Keratinocyte (primary cell): ENCODE measurements at regions not wholly inside any gene's neighbourhood (a gene's known extent, or its start where the extent isn't known, plus 50 kb on each side); places are given as distances from the start of the nearest gene placed in this dataset.
A peak's percentile ranks its signal among the peaks of the same experiment; 100 is the strongest.
"Not testable (repeated sequence)": the region's sequence is repeated elsewhere in the genome, so short reads cannot be mapped to it uniquely, and the experiment has no call there.

ENCODE experiments used
- DNase-seq: peaks from one replicate; pipeline ENCODE4 v3.0.0-alpha.2; 2011; ENCODE audit warnings: low read depth, missing footprints, low spot score
- FAIRE-seq: peaks from 2 replicates; lab custom pipeline; 2011; peaks lifted over from hg19 to GRCh38; lab: Jason Lieb, UNC
- H2AFZ ChIP-seq: 2 replicates; pipeline ENCODE4 v1.6.0; 2012; ENCODE audit warnings: low read length, control low read depth, inconsistent platforms; ENCODE audit not compliant: control insufficient read depth
- H3K27ac ChIP-seq: 2 replicates; pipeline ENCODE4 v1.5.1; 2011; ENCODE audit warnings: low read length; ENCODE audit not compliant: control insufficient read depth, insufficient read depth
- H3K27me3 ChIP-seq: 3 replicates; pipeline ENCODE4 v1.6.0; 2011; ENCODE audit warnings: low read length; ENCODE audit not compliant: control insufficient read depth, insufficient read depth; ENCODE audit errors: extremely low read depth
- H3K36me3 ChIP-seq, 2 experiments: 2 replicates in 1 of 2; 3 replicates in 1 of 2; pipeline ENCODE4 v1.5.1; 2011; ENCODE audit warnings: low read length in 2 of 2, mild to moderate bottlenecking in 1 of 2; ENCODE audit not compliant: control insufficient read depth in 2 of 2, insufficient read depth in 2 of 2; ENCODE audit errors: extremely low read depth in 1 of 2
- H3K4me1 ChIP-seq: 3 replicates; pipeline ENCODE4 v1.5.1; 2011; ENCODE audit warnings: low read length; ENCODE audit not compliant: control insufficient read depth, insufficient read depth; ENCODE audit errors: extremely low read depth
- H3K4me2 ChIP-seq: 3 replicates; pipeline ENCODE4 v1.6.0; 2011; ENCODE audit warnings: low read depth, low read length; ENCODE audit not compliant: control insufficient read depth, insufficient read depth; ENCODE audit errors: extremely low read depth
- H3K4me3 ChIP-seq, 3 experiments: fragments of 200-600 bp in 1 of 3; sonication (generic) in 1 of 3; 2 replicates in 2 of 3; 3 replicates in 1 of 3; pipeline ENCODE4 v1.5.1; 2011 to 2016; ENCODE audit warnings: low read length in 3 of 3, mild to moderate bottlenecking in 3 of 3, control low read depth in 2 of 3, inconsistent platforms in 1 of 3, low read depth in 1 of 3, mixed read lengths in 1 of 3, mixed run types in 1 of 3, moderate library complexity in 1 of 3; ENCODE audit not compliant: control insufficient read depth in 2 of 3, insufficient read depth in 2 of 3; ENCODE audit errors: extremely low read depth in 1 of 3
- H3K79me2 ChIP-seq: 2 replicates; pipeline ENCODE4 v1.6.0; 2012; ENCODE audit warnings: low read length; ENCODE audit not compliant: control insufficient read depth, insufficient read depth
- H3K9ac ChIP-seq: 3 replicates; pipeline ENCODE4 v1.6.0; 2011; ENCODE audit warnings: low read length; ENCODE audit not compliant: control insufficient read depth, insufficient read depth; ENCODE audit errors: extremely low read depth
- H3K9me1 ChIP-seq: 3 replicates; pipeline ENCODE4 v1.6.0; 2011; ENCODE audit warnings: low read length; ENCODE audit not compliant: control insufficient read depth, insufficient read depth; ENCODE audit errors: extremely low read depth
- H3K9me3 ChIP-seq: 2 replicates; pipeline ENCODE4 v1.5.1; 2012; ENCODE audit warnings: low read depth, low read length; ENCODE audit not compliant: control insufficient read depth
- H4K20me1 ChIP-seq: 3 replicates; pipeline ENCODE4 v1.6.0; 2011; ENCODE audit warnings: low read length; ENCODE audit not compliant: control insufficient read depth, insufficient read depth; ENCODE audit errors: extremely low read depth
- CTCF ChIP-seq, 3 experiments: IDR thresholded peaks in 1 of 3; conservative IDR thresholded peaks in 1 of 3; optimal IDR thresholded peaks in 1 of 3; 2 replicates in 2 of 3; 3 replicates in 1 of 3; pipeline versions ENCODE3 to v1.5.1; 2011; ENCODE audit warnings: low read length in 3 of 3, mild to moderate bottlenecking in 3 of 3, moderate library complexity in 2 of 3, control low read depth in 1 of 3, inconsistent platforms in 1 of 3; ENCODE audit not compliant: insufficient read depth in 2 of 3; ENCODE audit errors: extremely low read depth in 1 of 3
- EZH2 ChIP-seq: IDR thresholded peaks from one replicate; pipeline ENCODE4 v1.6.1; 2012; ENCODE audit warnings: inconsistent platforms, mild to moderate bottlenecking, low read length, moderate library complexity
- dilution Hi-C: fragments of 300-500 bp; cut with MboI; formaldehyde crosslinking; loops from one replicate; pipeline ENCODE4 v1.7.0; 2020; ENCODE audit warnings: low sequenced_read_pairs; ENCODE audit not compliant: extremely low pct_ligation_motif_present

DNA sequence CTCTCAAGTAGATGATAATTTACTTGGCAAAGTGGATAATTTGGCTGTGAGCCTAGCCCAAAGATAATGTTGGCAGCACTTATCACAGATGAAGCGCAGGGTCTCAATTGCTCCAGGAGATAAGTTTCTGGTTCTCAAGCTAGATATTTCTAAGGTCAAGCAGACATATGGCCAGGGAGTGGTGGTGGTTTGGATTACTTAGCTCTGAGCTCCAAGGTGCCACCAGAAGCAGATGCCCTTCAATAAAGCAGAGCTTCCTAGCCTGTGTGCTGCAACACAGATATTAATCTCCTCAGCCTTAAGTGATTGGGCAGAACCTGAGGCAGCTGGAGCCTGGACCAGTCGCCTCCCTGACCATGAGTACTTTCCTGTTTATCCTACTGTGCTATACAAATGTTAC is 79.2 kb upstream of the NALF2 start:
- no peak for TF ChIP-seq CTCF (optimal IDR thresholded peaks at IDR 0.05 in 1 of 3, IDR thresholded peaks at IDR 0.05 in 1 of 3, conservative IDR thresholded peaks at IDR 0.05 in 1 of 3; ENCODE audit: extremely low read depth in 1 of 3, insufficient read depth in 2 of 3, low read length in 3 of 3)
- TF ChIP-seq EZH2 = no peak
- no peaks in the 10 kb centered on the region for H3K79me2 ChIP-seq
- H3K4me2 ChIP-seq = no peak overlapping the region
- DNase-seq (no peak), FAIRE-seq (no peak)
- H3K4me1 ChIP-seq = no peaks in the 10 kb centered on the region
- no peak overlapping the region for H3K9ac ChIP-seq
- no peaks in the 10 kb centered on the region for H3K9me1 ChIP-seq
- H4K20me1 ChIP-seq = no peaks in the 10 kb centered on the region
- no peaks in the 10 kb centered on the region for H3K9me3 ChIP-seq
- peaks cover 10% of the 10 kb centered on the region for H3K27me3 ChIP-seq
- no peak overlapping the region for H3K27ac ChIP-seq
- H2AFZ ChIP-seq = no peak overlapping the region
- no peaks in the 10 kb centered on the region for H3K36me3 ChIP-seq
- H3K4me3 ChIP-seq = no peak overlapping the region
- dilution Hi-C loops = no loop called here

- no peak for DNase-seq
- Histone ChIP-seq H2AFZ (no peak overlapping the region), H3K79me2 (no peaks in the 10 kb centered on the region), H4K20me1 (no peaks in the 10 kb centered on the region), H3K4me3 (no peak overlapping the region), H3K27ac (no peak overlapping the region), H3K4me2 (no peak overlapping the region), H3K36me3 (no peaks in the 10 kb centered on the region), H3K4me1 (no peaks in the 10 kb centered on the region), H3K9ac (no peak overlapping the region), H3K9me3 (no peaks in the 10 kb centered on the region), H3K27me3 (peaks cover 4% of the 10 kb centered on the region), H3K9me1 (no peaks in the 10 kb centered on the region)
- FAIRE-seq = no peak
- dilution Hi-C loops = no loop called here
- TF ChIP-seq CTCF (optimal IDR thresholded peaks at IDR 0.05 in 1 of 3, IDR thresholded peaks at IDR 0.05 in 1 of 3, conservative IDR thresholded peaks at IDR 0.05 in 1 of 3; ENCODE audit: extremely low read depth in 1 of 3, insufficient read depth in 2 of 3, low read length in 3 of 3) (peak in 2 of 3 experiments; percentile 21 to 42), EZH2 (no peak)
Observed at GRCh38 chrX:69424161-69424560, 80.0 kb upstream of the NALF2 start.

DNA sequence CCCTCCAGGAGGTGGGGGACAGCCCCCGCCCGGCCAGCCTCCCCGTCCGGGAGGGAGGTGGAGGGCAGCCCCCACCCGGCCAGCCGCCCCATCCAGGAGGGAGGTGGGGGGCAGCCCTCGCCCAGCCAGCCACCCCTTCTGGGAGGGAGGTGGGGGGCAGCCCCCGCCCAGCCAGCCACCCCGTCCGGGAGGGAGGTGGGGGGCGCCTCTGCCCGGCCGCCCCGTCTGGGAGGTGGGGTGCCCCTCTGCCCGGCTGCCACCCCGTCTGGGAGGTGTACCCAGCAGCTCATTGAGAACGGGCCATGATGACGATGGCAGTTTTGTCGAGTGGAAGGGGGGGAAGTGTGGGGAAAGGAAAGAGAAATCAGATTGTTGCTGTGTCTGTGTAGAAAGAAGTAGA is 81.9 kb upstream of the NALF2 start:
- dilution Hi-C loops, H3K4me3 ChIP-seq, H3K9me3 ChIP-seq, H3K4me1 ChIP-seq, H3K9me1 ChIP-seq, H2AFZ ChIP-seq, H3K27ac ChIP-seq, H3K9ac ChIP-seq, H4K20me1 ChIP-seq, H3K79me2 ChIP-seq, H3K4me2 ChIP-seq, H3K36me3 ChIP-seq, FAIRE-seq, DNase-seq, H3K27me3 ChIP-seq: not testable (repeated sequence)
